K562 (cell line): ENCODE measurements at regions not wholly inside any gene's neighbourhood (a gene's known extent, or its start where the extent isn't known, plus 50 kb on each side); places are given as distances from the start of the nearest gene placed in this dataset.

Experiments
- ATAC-seq: fragments of 200-7000 bp; cut with Tn5 transposase; 3 replicates; pipeline ENCODE4 v1.9.1; 2020; ENCODE audit warnings: moderate library complexity
- BruUV-seq: library from RNA; stranded (reverse); fragments of 400-500 nt; replicated peaks from 2 replicates; lab custom pipeline; 2021; lab: Mats Ljungman, UMichigan
- CTCF ChIA-PET: fragments of 300-600 bp; formaldehyde crosslinking; extraction: SDS; loops from one replicate; lab custom pipeline; 2021; ENCODE audit warnings: low intra/inter-chr PET ratio; lab: Yijun Ruan, JAX
- POLR2A ChIA-PET: fragments of 300-600, 350-650 bp; sonication (Branson Sonifier 250); formaldehyde crosslinking; extraction: SDS; loops from one replicate; lab custom pipeline; 2021; ENCODE audit warnings: antibody characterized with exemption, inconsistent platforms; lab: Yijun Ruan, JAX
- DNase-seq, 4 experiments: peaks; one replicate each; pipeline versions ENCODE4 v3.0.0 to v3.0.0-alpha.2; 2011 to 2018; ENCODE audit warnings: low spot score in 3 of 4, mixed read lengths in 3 of 4; ENCODE audit errors: extremely low read depth in 1 of 4
- FAIRE-seq: peaks from 2 replicates; lab custom pipeline; 2011; peaks lifted over from hg19 to GRCh38; lab: Jason Lieb, UNC
- H2AFZ ChIP-seq: 2 replicates; pipeline ENCODE4 v1.6.0; 2011; ENCODE audit warnings: low read depth, low read length, control low read depth, inconsistent platforms
- H3K27ac ChIP-seq: fragments of 200-600 bp; 3 replicates; pipeline ENCODE4 v1.8.0; 2011; ENCODE audit warnings: low read depth, mild to moderate bottlenecking, control low read depth, inconsistent platforms, low read length, moderate library complexity, mixed read lengths; ENCODE audit errors: extremely low read depth
- H3K27me3 ChIP-seq, 2 experiments: fragments of 300-600 bp in 1 of 2; 2 replicates in 1 of 2; 3 replicates in 1 of 2; pipeline versions ENCODE4 v1.6.0 to v1.8.0; 2011; ENCODE audit warnings: inconsistent platforms in 2 of 2, low read length in 2 of 2, mild to moderate bottlenecking in 1 of 2, mixed read lengths in 1 of 2, moderate library complexity in 1 of 2; ENCODE audit not compliant: control insufficient read depth in 2 of 2, insufficient read depth in 2 of 2
- H3K36me3 ChIP-seq: fragments of 300-600 bp; 3 replicates; pipeline ENCODE4 v1.8.0; 2011; ENCODE audit warnings: mild to moderate bottlenecking, low read length, inconsistent platforms; ENCODE audit not compliant: control insufficient read depth, insufficient read depth
- H3K4me1 ChIP-seq, 2 experiments: fragments of 200-600 bp in 1 of 2; replicated peaks in 1 of 2; 2 replicates in 1 of 2; 3 replicates in 1 of 2; pipeline versions ENCODE4 v1.5.1 to v1.8.0; 2011; ENCODE audit warnings: inconsistent platforms in 2 of 2, low read length in 2 of 2, mild to moderate bottlenecking in 1 of 2, mixed read lengths in 1 of 2, moderate library complexity in 1 of 2; ENCODE audit not compliant: control insufficient read depth in 2 of 2, insufficient read depth in 2 of 2
- H3K4me2 ChIP-seq: 2 replicates; pipeline ENCODE4 v1.6.1; 2011; ENCODE audit warnings: low read length, control low read depth, inconsistent platforms, mixed read lengths; ENCODE audit not compliant: insufficient read depth
- H3K4me3 ChIP-seq: fragments of 200-600 bp; sonication (generic), shearing (Covaris generic); 2 replicates; pipeline ENCODE4 v1.5.1; 2016; ENCODE audit warnings: control low read depth, inconsistent platforms
- H3K79me2 ChIP-seq: fragments of 200-600 bp; 3 replicates; pipeline ENCODE4 v1.8.0; 2011; ENCODE audit warnings: low read length, inconsistent platforms; ENCODE audit not compliant: control insufficient read depth, insufficient read depth
- H3K9ac ChIP-seq, 2 experiments: 2 replicates each; pipeline versions ENCODE4 v1.6.0 to v1.6.1; 2011; ENCODE audit warnings: low read depth in 2 of 2, low read length in 2 of 2, control low read depth in 1 of 2, inconsistent platforms in 1 of 2, mild to moderate bottlenecking in 1 of 2, mixed read lengths in 1 of 2; ENCODE audit not compliant: insufficient read depth in 1 of 2
- H3K9me1 ChIP-seq: one replicate; pipeline ENCODE4 v1.6.0; 2011; ENCODE audit warnings: inconsistent platforms, mild to moderate bottlenecking, low read length, moderate library complexity; ENCODE audit not compliant: control insufficient read depth, insufficient read depth
- H3K9me3 ChIP-seq: replicated peaks from 2 replicates; pipeline ENCODE4 v1.5.1; 2011; ENCODE audit warnings: low read depth, low read length, inconsistent platforms; ENCODE audit not compliant: control insufficient read depth, insufficient read depth
- H4K20me1 ChIP-seq: replicated peaks from 2 replicates; pipeline ENCODE4 v1.6.1; 2011; ENCODE audit warnings: low read length, inconsistent platforms, mixed read lengths; ENCODE audit not compliant: control insufficient read depth, insufficient read depth
- HDGF ChIP-seq: fragments of 450-650 bp; IDR thresholded peaks from 2 replicates; pipeline ENCODE4 v1.6.1; 2016
- SMAD4 ChIP-seq: fragments of 250-450 bp; sonication (Bioruptor Pico); conservative IDR thresholded peaks from 2 replicates; pipeline ENCODE4 v1.8.0; 2021; ENCODE audit warnings: inconsistent platforms, mild to moderate bottlenecking, moderate library complexity
- ZNF318 ChIP-seq, 2 experiments: fragments of 450-650 bp; IDR thresholded peaks; 2 replicates each; pipeline ENCODE4 v1.6.1; 2016; ENCODE audit warnings: mild to moderate bottlenecking in 2 of 2, borderline replicate concordance in 1 of 2, low read depth in 1 of 2, moderate library complexity in 1 of 2
- WGBS: fragments of 100-300 bp; shearing (Covaris generic); methylation state at CpG from one replicate; pipeline ENCODE4 v1.1.6; 2016; ENCODE audit warnings: low coverage, mixed read lengths; ENCODE audit not compliant: insufficient coverage; ENCODE audit errors: missing lambda C conversion rate; 5-methylcytosine and 5-hydroxymethylcytosine counted together
- in situ Hi-C: fragments of 300-500 bp; cut with MboI; formaldehyde crosslinking; loops from 4 replicates; pipeline ENCODE4 v1.15.0; 2018; ENCODE audit warnings: inconsistent platforms, mixed read lengths
- intact Hi-C: fragments of 100-400 bp; cut with micrococcal nuclease; formaldehyde crosslinking; loops from 2 replicates; pipeline ENCODE4 v1.14.2; 2022

GRCh38 chr19:28358633-28359032 is 854.3 kb downstream of the UQCRFS1 start:
- Histone ChIP-seq H3K9ac (no peak overlapping the region), H3K9me1 (no peaks in the 10 kb centered on the region), H4K20me1 (no peaks in the 10 kb centered on the region), H3K36me3 (no peaks in the 10 kb centered on the region), H3K79me2 (no peaks in the 10 kb centered on the region), H3K4me3 (no peak overlapping the region), H3K4me1 (no peaks in the 10 kb centered on the region), H2AFZ (no peak overlapping the region), H3K9me3 (no peaks in the 10 kb centered on the region), H3K27ac (no peak overlapping the region), H3K27me3 (no peaks in the 10 kb centered on the region), H3K4me2 (no peak overlapping the region)
- TF ChIP-seq SMAD4 (CRISPR knock-in tag), result no peak
- no peak for TF ChIP-seq ZNF318 (IDR thresholded peaks at IDR 0.05; ENCODE audit: borderline replicate concordance in 1 of 2, low read depth in 1 of 2)
- TF ChIP-seq HDGF, result no peak
- no peak for ATAC-seq
- no peak for DNase-seq
- intact Hi-C loops, result no loop called here
- 7% methylated on average over 2 of the region's 2 CpGs for WGBS
- BruUV-seq, result no TSS peak
- in situ Hi-C loops, result no loop called here
- no peak for FAIRE-seq
- ChIA-PET POLR2A (no interaction called here), CTCF (no interaction called here)
